Caco-2 (cell line): ENCODE measurements at regions not wholly inside any gene's neighbourhood (a gene's known extent, or its start where the extent isn't known, plus 50 kb on each side); places are given as distances from the start of the nearest gene placed in this dataset.

Source experiments
- BruUV-seq: library from RNA; stranded (reverse); fragments of 400-500 nt; replicated peaks from 2 replicates; lab custom pipeline; 2021; lab: Mats Ljungman, UMichigan
- CTCF ChIA-PET: fragments of 300-600 bp; sonication (Branson Sonifier 250); formaldehyde crosslinking; loops from one replicate; lab custom pipeline; 2022; ENCODE audit warnings: antibody characterized with exemption; lab: Charles Lee
- POLR2A ChIA-PET: fragments of 300-600 bp; sonication (Branson Sonifier 250); formaldehyde crosslinking; loops from one replicate; lab custom pipeline; 2022; ENCODE audit warnings: antibody characterized with exemption; lab: Charles Lee
- DNase-seq, 2 experiments: peaks; one replicate each; pipeline versions ENCODE4 v3.0.0 to v3.0.0-alpha.2; 2020 to 2022
- H3K27me3 ChIP-seq: replicated peaks from 2 replicates; pipeline ENCODE4 v1.6.0; 2011; ENCODE audit warnings: low read length; ENCODE audit not compliant: control insufficient read depth, insufficient read depth
- H3K36me3 ChIP-seq: 2 replicates; pipeline ENCODE4 v1.5.1; 2011; ENCODE audit warnings: low read length; ENCODE audit not compliant: control insufficient read depth, insufficient read depth
- H3K4me1 ChIP-seq: fragments of 250-450 bp; sonication (Bioruptor Pico); 2 replicates; pipeline ENCODE4 v1.5.1; 2020; ENCODE audit warnings: mild to moderate bottlenecking
- H3K4me3 ChIP-seq: 2 replicates; pipeline ENCODE4 v1.5.1; 2011; ENCODE audit warnings: low read depth, mild to moderate bottlenecking, control low read depth, low read length
- H3K9me3 ChIP-seq: fragments of 250-450 bp; sonication (Bioruptor Pico); 2 replicates; pipeline ENCODE4 v1.5.1; 2020; ENCODE audit warnings: mild to moderate bottlenecking, moderate library complexity
- H3K27ac Mint-ChIP-seq: one replicate; pipeline ENCODE4 v1.8.0; 2022; ENCODE audit warnings: mixed read lengths; ENCODE audit not compliant: unreplicated experiment
- H3K27me3 Mint-ChIP-seq: one replicate; pipeline ENCODE4 v1.8.0; 2022; ENCODE audit warnings: mixed read lengths; ENCODE audit not compliant: insufficient read depth, unreplicated experiment
- H3K36me3 Mint-ChIP-seq: one replicate; pipeline ENCODE4 v1.8.0; 2022; ENCODE audit warnings: mild to moderate bottlenecking, mixed read lengths; ENCODE audit not compliant: insufficient read depth, unreplicated experiment
- H3K4me1 Mint-ChIP-seq: one replicate; pipeline ENCODE4 v1.8.0; 2022; ENCODE audit warnings: low read depth, mixed read lengths; ENCODE audit not compliant: unreplicated experiment
- H3K4me3 Mint-ChIP-seq: one replicate; pipeline ENCODE4 v1.8.0; 2022; ENCODE audit warnings: mild to moderate bottlenecking, moderate library complexity, mixed read lengths; ENCODE audit not compliant: unreplicated experiment
- H3K9me3 Mint-ChIP-seq: one replicate; pipeline ENCODE4 v1.8.0; 2022; ENCODE audit warnings: mixed read lengths; ENCODE audit not compliant: unreplicated experiment
- CTCF ChIP-seq, 2 experiments: fragments of 200-600 bp in 1 of 2; IDR thresholded peaks; 1 replicate in 1 of 2; 2 replicates in 1 of 2; pipeline versions ENCODE4 v1.5.1 to v1.8.0; 2011 to 2022; ENCODE audit warnings: antibody characterized with exemption in 1 of 2, control low read depth in 1 of 2, inconsistent platforms in 1 of 2, low read depth in 1 of 2, low read length in 1 of 2, mild to moderate bottlenecking in 1 of 2, moderate library complexity in 1 of 2; ENCODE audit not compliant: insufficient read depth in 1 of 2, severe bottlenecking in 1 of 2, unreplicated experiment in 1 of 2
- intact Hi-C: fragments of 100-400 bp; cut with micrococcal nuclease; formaldehyde crosslinking; loops from one replicate; pipeline ENCODE4 v1.10.0; 2022; ENCODE audit not compliant: unreplicated experiment

- no peak for TF ChIP-seq CTCF (IDR thresholded peaks at IDR 0.05; ENCODE audit: insufficient read depth in 1 of 2, low read depth in 1 of 2, low read length in 1 of 2, severe bottlenecking in 1 of 2, unreplicated experiment in 1 of 2)
- intact Hi-C loops = no loop called here
- peaks cover 36% of the 10 kb centered on the region for H3K9me3 Mint-ChIP-seq
- Histone ChIP-seq H3K27me3 (no peaks in the 10 kb centered on the region), H3K36me3 (no peaks in the 10 kb centered on the region), H3K4me3 (no peak overlapping the region), H3K9me3 (no peaks in the 10 kb centered on the region), H3K4me1 (no peaks in the 10 kb centered on the region)
- H3K4me1 Mint-ChIP-seq = no peaks in the 10 kb centered on the region
- no peak for DNase-seq
- POLR2A ChIA-PET = no interaction called here
- BruUV-seq = no TSS peak
- H3K4me3 Mint-ChIP-seq = no peak overlapping the region
- H3K27me3 Mint-ChIP-seq = peaks cover 2% of the 10 kb centered on the region
- H3K36me3 Mint-ChIP-seq = no peaks in the 10 kb centered on the region
- H3K27ac Mint-ChIP-seq = no peak overlapping the region
- CTCF ChIA-PET = no interaction called here
Measured at GRCh38 chr5:152701305-152701949, 296.3 kb upstream of the NMUR2 start.

GRCh38 chr5:152704286-152704685 lies 299.2 kb upstream of the NMUR2 start:
- H3K36me3 ChIP-seq = no peaks in the 10 kb centered on the region
- H3K4me1 ChIP-seq = no peaks in the 10 kb centered on the region
- no peak for TF ChIP-seq CTCF (IDR thresholded peaks at IDR 0.05; ENCODE audit: insufficient read depth in 1 of 2, low read depth in 1 of 2, low read length in 1 of 2, severe bottlenecking in 1 of 2, unreplicated experiment in 1 of 2)
- no peak overlapping the region for H3K4me3 ChIP-seq
- Mint-ChIP-seq H3K27me3 (peaks cover 4% of the 10 kb centered on the region), H3K36me3 (no peaks in the 10 kb centered on the region), H3K4me1 (no peaks in the 10 kb centered on the region), H3K27ac (no peak overlapping the region), H3K9me3 (peaks cover 33% of the 10 kb centered on the region), H3K4me3 (no peak overlapping the region)
- BruUV-seq = no TSS peak
- DNase-seq = no peak
- ChIA-PET CTCF (no interaction called here), POLR2A (no interaction called here)
- H3K27me3 ChIP-seq = no peaks in the 10 kb centered on the region
- no peaks in the 10 kb centered on the region; the same call in 1 of the 2 replicates for H3K9me3 ChIP-seq
- intact Hi-C loops = no loop called here

- H3K4me1 Mint-ChIP-seq = no peaks in the 10 kb centered on the region
- no TSS peak for BruUV-seq
- no peaks in the 10 kb centered on the region for H3K9me3 Mint-ChIP-seq
- no peak overlapping the region for H3K27ac Mint-ChIP-seq
- intact Hi-C loops = no loop called here
- Histone ChIP-seq H3K4me1 (no peaks in the 10 kb centered on the region), H3K4me3 (no peak overlapping the region), H3K9me3 (no peaks in the 10 kb centered on the region; the same call in 1 of the 2 replicates), H3K27me3 (no peaks in the 10 kb centered on the region), H3K36me3 (no peaks in the 10 kb centered on the region)
- H3K4me3 Mint-ChIP-seq = no peak overlapping the region
- no peak for DNase-seq
- no peak for TF ChIP-seq CTCF (IDR thresholded peaks at IDR 0.05; ENCODE audit: insufficient read depth in 1 of 2, low read depth in 1 of 2, low read length in 1 of 2, severe bottlenecking in 1 of 2, unreplicated experiment in 1 of 2)
- no peaks in the 10 kb centered on the region for H3K36me3 Mint-ChIP-seq
- H3K27me3 Mint-ChIP-seq = peaks cover 6% of the 10 kb centered on the region
- ChIA-PET CTCF (no interaction called here), POLR2A (no interaction called here)
Measured at GRCh38 chr5:152711801-152712388, 306.8 kb upstream of the NMUR2 start.
